Thymus (tissue), 11 donors: ENCODE measurements at regions not wholly inside any gene's neighbourhood (a gene's known extent, or its start where the extent isn't known, plus 50 kb on each side); places are given as distances from the start of the nearest gene placed in this dataset.

Experiments used
- DNase-seq, 9 donors: peaks; one replicate each; pipeline ENCODE4 v3.0.0-alpha.2; 2013; ENCODE audit warnings: low spot score in 9 of 9, low read depth in 6 of 9, missing footprints in 1 of 9
- H3K27ac ChIP-seq, 2 donors: one replicate each; pipeline ENCODE4 v1.5.1; 2013; ENCODE audit warnings: control low read depth in 1 of 2, low read depth in 1 of 2, low read length in 1 of 2, mild to moderate bottlenecking in 1 of 2, moderate library complexity in 1 of 2
- H3K27me3 ChIP-seq, 2 donors: one replicate each; pipeline ENCODE4 v1.5.1; 2013; ENCODE audit warnings: low read length in 1 of 2; ENCODE audit not compliant: control insufficient read depth in 2 of 2, insufficient read depth in 1 of 2
- H3K36me3 ChIP-seq, 2 donors: one replicate each; pipeline ENCODE4 v1.5.1; 2013; ENCODE audit warnings: low read length in 1 of 2, mild to moderate bottlenecking in 1 of 2, moderate library complexity in 1 of 2; ENCODE audit not compliant: control insufficient read depth in 2 of 2, insufficient read depth in 2 of 2
- H3K4me1 ChIP-seq, 2 donors: one replicate each; pipeline ENCODE4 v1.5.1; 2013; ENCODE audit warnings: low read length in 2 of 2; ENCODE audit not compliant: control insufficient read depth in 2 of 2, insufficient read depth in 2 of 2
- H3K4me3 ChIP-seq, 2 donors: one replicate each; pipeline ENCODE4 v1.5.1; 2013; ENCODE audit warnings: low read length in 2 of 2, control low read depth in 1 of 2, mild to moderate bottlenecking in 1 of 2
- H3K9me3 ChIP-seq, 2 donors: one replicate each; pipeline ENCODE4 v1.5.1; 2013; ENCODE audit warnings: low read length in 1 of 2, mild to moderate bottlenecking in 1 of 2; ENCODE audit not compliant: control insufficient read depth in 2 of 2, insufficient read depth in 1 of 2
- WGBS: extraction: QIAGEN DNeasy Blood & Tissue Kit; methylation state at CpG from one replicate; pipeline ENCODE4 v1.1.7; 2013; 5-methylcytosine and 5-hydroxymethylcytosine counted together
- donor health status: healthy.

DNA sequence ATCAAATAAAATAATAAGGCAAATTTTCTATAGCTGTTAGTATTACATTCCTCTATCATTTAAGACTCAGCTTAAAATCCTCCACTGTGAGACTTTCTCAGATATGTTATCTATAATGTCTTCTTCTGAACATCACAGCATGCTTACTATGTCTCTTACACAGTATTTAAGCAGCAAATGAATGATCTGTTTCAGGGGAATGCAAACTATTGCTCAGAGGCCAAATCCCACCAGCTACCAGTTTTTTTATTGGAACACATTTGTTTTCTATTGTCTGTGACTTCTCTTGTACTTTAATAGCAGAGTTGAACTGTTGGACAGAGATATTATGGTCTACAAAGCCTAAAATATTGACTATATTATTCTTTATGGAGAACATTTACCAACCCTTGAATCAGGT is 59.6 kb downstream of the C3orf38 start:
- no peak for DNase-seq
- H3K27me3 ChIP-seq: no peaks in the 10 kb centered on the region
- H3K27ac ChIP-seq: no peak overlapping the region
- no peaks in the 10 kb centered on the region for H3K36me3 ChIP-seq
- no peak overlapping the region for H3K4me3 ChIP-seq
- H3K4me1 ChIP-seq: no peaks in the 10 kb centered on the region
- no peaks in the 10 kb centered on the region for H3K9me3 ChIP-seq

- DNase-seq: no peak
- H3K9me3 ChIP-seq: no peaks in the 10 kb centered on the region
- 86% methylated on average over 2 of the region's 2 CpGs for WGBS
Observed at GRCh38 chr3:88211096-88211890, 61.5 kb downstream of the C3orf38 start.

DNA sequence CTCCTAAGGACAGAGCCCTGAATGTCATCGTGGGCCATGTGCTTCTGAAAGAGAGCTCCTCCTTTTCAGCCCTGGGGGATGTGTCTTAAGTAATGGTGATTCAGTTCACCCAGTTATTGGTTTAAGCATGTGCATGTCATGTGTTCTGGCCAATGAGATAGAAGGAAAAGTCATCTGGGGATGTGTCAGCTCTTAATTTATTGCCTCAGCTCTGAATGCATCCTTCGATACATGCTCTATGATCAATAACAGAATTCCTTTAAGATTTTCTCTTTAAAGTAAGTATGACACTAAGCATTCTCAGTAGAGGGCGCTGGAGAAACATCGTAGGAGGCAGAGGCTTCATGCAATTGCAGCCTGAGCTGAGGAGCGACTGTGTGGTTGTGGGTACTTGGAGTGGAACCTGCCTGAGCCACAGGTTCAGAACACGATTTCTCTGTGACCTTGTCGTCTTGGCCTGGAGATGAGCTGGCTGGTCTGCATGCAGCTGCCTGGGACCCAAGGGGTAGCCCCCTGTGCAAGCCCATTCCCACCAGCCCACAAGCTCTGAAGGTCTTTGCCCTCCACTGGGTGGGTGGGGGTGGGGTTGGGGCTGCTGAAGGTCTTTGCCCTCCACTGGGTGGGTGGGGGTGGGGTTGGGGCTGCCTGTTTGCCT is 69.5 kb downstream of the C3orf38 start:
- Histone ChIP-seq H3K27me3 (no peaks in the 10 kb centered on the region), H3K4me1 (no peaks in the 10 kb centered on the region), H3K36me3 (no peaks in the 10 kb centered on the region), H3K9me3 (no peaks in the 10 kb centered on the region), H3K27ac (no peak overlapping the region), H3K4me3 (no peak overlapping the region)
- WGBS: 17% methylated on average over 7 of the region's 7 CpGs
- DNase-seq: peak in 5 of 9 donors; percentile 13 to 60 (median 24)

More at GRCh38 chr3:88211096-88211890, 61.5 kb downstream of the C3orf38 start:
- H3K27ac ChIP-seq: no peak overlapping the region
- H3K27me3 ChIP-seq: no peaks in the 10 kb centered on the region
- no peaks in the 10 kb centered on the region for H3K4me1 ChIP-seq
- no peaks in the 10 kb centered on the region for H3K36me3 ChIP-seq
- no peak overlapping the region for H3K4me3 ChIP-seq

GRCh38 chr3:88220126-88220525 is 70.4 kb downstream of the C3orf38 start:
- Histone ChIP-seq H3K4me3 (no peak overlapping the region), H3K27me3 (no peaks in the 10 kb centered on the region), H3K27ac (no peak overlapping the region), H3K9me3 (no peaks in the 10 kb centered on the region), H3K4me1 (no peaks in the 10 kb centered on the region), H3K36me3 (no peaks in the 10 kb centered on the region)
- WGBS: 81% methylated on average over 4 of the region's 4 CpGs
- no peak for DNase-seq

GRCh38 chr3:88221726-88222125 is 72.0 kb downstream of the C3orf38 start:
- DNase-seq: no peak
- no peak overlapping the region for H3K27ac ChIP-seq
- H3K4me3 ChIP-seq: no peak overlapping the region
- no peaks in the 10 kb centered on the region for H3K27me3 ChIP-seq
- 92% methylated on average over 1 of the region's 1 CpG for WGBS
- H3K9me3 ChIP-seq: no peaks in the 10 kb centered on the region
- H3K36me3 ChIP-seq: no peaks in the 10 kb centered on the region
- no peaks in the 10 kb centered on the region for H3K4me1 ChIP-seq

DNA sequence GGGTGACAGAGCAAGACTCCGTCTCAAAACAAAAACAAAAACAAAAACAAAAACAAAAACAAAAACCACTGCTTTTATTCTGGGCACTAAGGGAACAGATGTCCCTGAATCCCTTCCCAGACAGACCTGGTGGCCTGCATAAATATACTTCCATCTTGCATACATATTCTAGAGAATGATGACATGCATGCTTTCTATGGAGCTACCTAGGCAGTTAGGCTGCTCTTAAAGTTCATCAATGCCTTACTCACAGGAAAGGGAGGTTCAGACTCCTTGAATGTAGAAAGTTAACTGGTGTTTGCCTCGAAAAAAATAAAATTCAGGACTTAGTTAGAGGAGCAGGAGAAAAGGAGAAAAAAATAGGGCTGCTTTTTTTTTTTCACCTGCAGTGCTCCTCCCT is 72.6 kb downstream of the C3orf38 start:
- no peak for DNase-seq
- Histone ChIP-seq H3K9me3 (no peaks in the 10 kb centered on the region), H3K36me3 (no peaks in the 10 kb centered on the region), H3K4me1 (no peaks in the 10 kb centered on the region), H3K4me3 (no peak overlapping the region), H3K27ac (no peak overlapping the region), H3K27me3 (no peaks in the 10 kb centered on the region)
- 92% methylated on average over 2 of the region's 2 CpGs for WGBS

- DNase-seq: no peak
- Histone ChIP-seq H3K4me3 (no peak overlapping the region), H3K27ac (no peak overlapping the region), H3K4me1 (no peaks in the 10 kb centered on the region), H3K36me3 (no peaks in the 10 kb centered on the region), H3K27me3 (no peaks in the 10 kb centered on the region), H3K9me3 (no peaks in the 10 kb centered on the region)
- 93% methylated on average over 8 of the region's 8 CpGs for WGBS
Observed at GRCh38 chr3:88225326-88226008, 75.7 kb downstream of the C3orf38 start.

DNA sequence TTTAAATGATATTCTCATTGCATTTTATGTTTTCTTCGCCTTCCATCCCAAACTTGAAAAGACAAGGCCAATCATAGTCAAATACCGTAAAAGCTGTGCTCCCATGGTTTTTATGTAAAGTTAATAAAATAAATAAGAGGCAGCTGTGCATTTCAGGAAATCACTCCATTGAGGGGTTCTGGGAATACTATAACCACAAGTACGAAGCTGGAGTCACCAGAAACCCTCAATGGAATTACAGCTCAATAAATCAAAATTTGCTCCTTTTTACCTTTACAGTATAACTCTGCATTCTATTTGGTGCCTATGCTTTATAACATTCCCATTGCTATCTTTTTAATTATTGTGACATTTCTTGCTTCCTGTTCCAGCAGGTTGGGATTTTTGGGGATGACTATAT is 77.2 kb downstream of the C3orf38 start:
- no peak overlapping the region for H3K4me3 ChIP-seq
- H3K27me3 ChIP-seq: no peaks in the 10 kb centered on the region
- no peaks in the 10 kb centered on the region for H3K9me3 ChIP-seq
- no peaks in the 10 kb centered on the region for H3K36me3 ChIP-seq
- H3K27ac ChIP-seq: no peak overlapping the region
- no peaks in the 10 kb centered on the region for H3K4me1 ChIP-seq
- DNase-seq: no peak
- WGBS: 60% methylated on average over 3 of the region's 3 CpGs

DNA sequence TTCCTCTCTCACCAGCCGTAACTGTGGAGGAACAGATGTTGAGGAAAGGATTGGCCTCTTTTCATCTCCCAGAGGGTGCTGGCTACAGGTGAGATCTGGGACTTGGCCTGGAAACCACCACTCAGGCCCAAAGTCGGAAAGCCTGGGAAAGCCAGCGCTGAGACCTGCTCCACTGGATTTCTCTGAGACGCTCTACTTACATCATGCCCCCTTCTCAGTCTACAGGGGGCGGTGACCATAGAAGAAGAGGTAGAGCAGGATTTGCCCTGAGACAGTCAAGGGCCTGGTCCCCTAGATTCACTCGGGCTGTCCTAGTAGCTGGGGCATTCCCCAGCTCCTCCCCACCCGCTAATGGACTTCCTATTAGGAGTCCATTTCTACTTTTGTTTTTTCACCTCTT is 80.9 kb downstream of the C3orf38 start:
- H3K27ac ChIP-seq: no peak overlapping the region
- WGBS: 97% methylated on average over 7 of the region's 7 CpGs
- no peaks in the 10 kb centered on the region for H3K36me3 ChIP-seq
- DNase-seq: no peak
- no peak overlapping the region for H3K4me3 ChIP-seq
- H3K9me3 ChIP-seq: no peaks in the 10 kb centered on the region
- H3K27me3 ChIP-seq: no peaks in the 10 kb centered on the region
- H3K4me1 ChIP-seq: no peaks in the 10 kb centered on the region
